ENCODE measurements at regions not wholly inside any gene's neighbourhood (a gene's known extent, or its start where the extent isn't known, plus 50 kb on each side); places are given as distances from the start of the nearest gene placed in this dataset.
"Not testable (repeated sequence)": the region's sequence is repeated elsewhere in the genome, so short reads cannot be mapped to it uniquely, and the experiment has no call there.

DNA sequence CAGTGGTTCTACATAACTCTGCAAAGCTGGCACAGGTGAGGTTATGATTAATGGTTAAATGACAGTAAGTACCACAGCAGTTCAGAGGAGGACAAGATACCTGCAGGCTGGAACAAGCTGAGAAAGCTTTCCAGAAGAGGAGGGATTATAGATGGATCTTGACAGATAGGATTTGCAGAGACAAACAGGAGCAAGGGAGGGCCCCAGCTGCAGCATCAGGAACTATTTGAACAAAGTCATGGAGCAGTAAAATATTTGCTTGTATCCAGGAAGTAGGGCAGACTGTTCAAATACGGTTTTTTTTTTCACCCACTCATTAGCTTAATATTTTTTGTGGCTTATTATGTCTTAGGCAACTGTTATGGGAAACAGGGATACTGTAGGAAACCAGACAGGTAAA lies 144.4 kb upstream of the MAN1A1 start:
- H3K4me1 Mint-ChIP-seq (ENCODE audit: low read depth, unreplicated experiment), result peaks cover 14% of the 10 kb centered on the region
- no peaks in the 10 kb centered on the region for H3K27me3 Mint-ChIP-seq (ENCODE audit: unreplicated experiment)
- TF ChIP-seq CTCF (IDR thresholded peaks at IDR 0.05; ENCODE audit: unreplicated experiment), result no peak
- DNase-seq, result no peak
- intact Hi-C loops (cut with micrococcal nuclease; ENCODE audit: unreplicated experiment), result no loop called here
- no peaks in the 10 kb centered on the region for H3K36me3 Mint-ChIP-seq (ENCODE audit: insufficient read depth, unreplicated experiment)
- H3K9me3 Mint-ChIP-seq (ENCODE audit: low read depth, unreplicated experiment), result peaks cover 6% of the 10 kb centered on the region
- no TSS peak for BruUV-seq (replicated peaks)
- no peak overlapping the region for H3K4me3 Mint-ChIP-seq (ENCODE audit: low read depth, unreplicated experiment)
- no peak overlapping the region for H3K27ac Mint-ChIP-seq (ENCODE audit: unreplicated experiment)
- CTCF ChIA-PET, result no interaction called here

DNA sequence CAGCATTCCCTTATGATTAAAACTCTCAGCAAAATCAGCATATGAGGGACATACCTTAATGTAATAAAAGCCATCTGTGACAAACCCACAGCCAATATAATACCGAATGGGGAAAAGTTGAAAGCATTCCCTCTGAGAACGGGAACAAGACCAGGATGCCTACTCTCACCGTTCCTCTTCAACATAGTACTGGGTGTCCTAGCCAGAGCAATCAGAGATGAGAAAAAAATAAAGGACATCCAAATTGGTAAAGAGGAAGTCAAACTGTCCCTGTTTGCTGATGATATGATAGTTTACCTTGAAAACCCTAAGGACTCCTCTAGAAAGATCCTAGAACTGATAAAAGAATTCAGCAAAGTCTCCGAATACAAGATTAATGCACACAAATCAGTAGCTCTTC lies 141.6 kb upstream of the MAN1A1 start:
- H3K27me3 Mint-ChIP-seq (ENCODE audit: unreplicated experiment); H3K36me3 Mint-ChIP-seq (ENCODE audit: insufficient read depth, unreplicated experiment); H3K9me3 Mint-ChIP-seq (ENCODE audit: low read depth, unreplicated experiment); DNase-seq; H3K27ac Mint-ChIP-seq (ENCODE audit: unreplicated experiment); CTCF ChIA-PET; BruUV-seq (replicated peaks); H3K4me3 Mint-ChIP-seq (ENCODE audit: low read depth, unreplicated experiment); intact Hi-C loops (cut with micrococcal nuclease; ENCODE audit: unreplicated experiment): not testable (repeated sequence)
- peaks cover 14% of the 10 kb centered on the region for H3K4me1 Mint-ChIP-seq (ENCODE audit: low read depth, unreplicated experiment)

- CTCF ChIA-PET, result not testable (repeated sequence)
Measured at GRCh38 chr6:119490050-119490449, 140.5 kb upstream of the MAN1A1 start.

GRCh38 chr6:119484598-119484997 lies 135.0 kb upstream of the MAN1A1 start:
- H3K4me3 Mint-ChIP-seq (ENCODE audit: low read depth, unreplicated experiment), result no peak overlapping the region
- no peak overlapping the region for H3K27ac Mint-ChIP-seq (ENCODE audit: unreplicated experiment)
- intact Hi-C loops (cut with micrococcal nuclease; ENCODE audit: unreplicated experiment), result no loop called here
- no peaks in the 10 kb centered on the region for H3K27me3 Mint-ChIP-seq (ENCODE audit: unreplicated experiment)
- H3K4me1 Mint-ChIP-seq (ENCODE audit: low read depth, unreplicated experiment), result peaks cover 13% of the 10 kb centered on the region
- DNase-seq, result peak; percentile 44
- no TSS peak for BruUV-seq (replicated peaks)
- CTCF ChIA-PET, result no interaction called here
- H3K36me3 Mint-ChIP-seq (ENCODE audit: insufficient read depth, unreplicated experiment), result no peaks in the 10 kb centered on the region
- TF ChIP-seq CTCF (IDR thresholded peaks at IDR 0.05; ENCODE audit: unreplicated experiment), result no peak
- no peaks in the 10 kb centered on the region for H3K9me3 Mint-ChIP-seq (ENCODE audit: low read depth, unreplicated experiment)

More at GRCh38 chr6:119490050-119490449, 140.5 kb upstream of the MAN1A1 start:
- BruUV-seq (replicated peaks); H3K27me3 Mint-ChIP-seq (ENCODE audit: unreplicated experiment); H3K9me3 Mint-ChIP-seq (ENCODE audit: low read depth, unreplicated experiment); intact Hi-C loops (cut with micrococcal nuclease; ENCODE audit: unreplicated experiment); H3K4me3 Mint-ChIP-seq (ENCODE audit: low read depth, unreplicated experiment); H3K27ac Mint-ChIP-seq (ENCODE audit: unreplicated experiment); DNase-seq; H3K36me3 Mint-ChIP-seq (ENCODE audit: insufficient read depth, unreplicated experiment): not testable (repeated sequence)
- H3K4me1 Mint-ChIP-seq (ENCODE audit: low read depth, unreplicated experiment), result peaks cover 14% of the 10 kb centered on the region

DNA sequence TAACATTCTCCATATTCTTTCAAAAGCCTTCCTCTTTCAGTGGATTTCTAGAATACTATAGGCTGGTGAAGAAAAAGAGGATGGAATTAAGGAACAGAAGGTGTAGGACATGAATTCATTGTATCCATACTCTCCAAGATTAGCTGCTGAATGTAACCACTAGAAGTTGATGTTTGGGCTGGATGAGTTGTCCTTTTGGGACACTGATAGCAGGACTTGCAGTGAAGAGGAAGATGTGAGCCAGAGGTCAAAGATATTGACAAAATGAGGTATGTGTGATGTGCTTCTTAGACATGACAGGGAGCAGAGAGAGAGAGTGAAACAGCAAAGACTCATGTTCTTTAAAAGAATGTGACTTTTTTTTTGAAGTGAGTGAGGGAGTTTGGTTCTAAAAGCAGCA lies 134.3 kb upstream of the MAN1A1 start:
- H3K36me3 Mint-ChIP-seq (ENCODE audit: insufficient read depth, unreplicated experiment), result no peaks in the 10 kb centered on the region
- H3K4me1 Mint-ChIP-seq (ENCODE audit: low read depth, unreplicated experiment), result peaks cover 13% of the 10 kb centered on the region
- intact Hi-C loops (cut with micrococcal nuclease; ENCODE audit: unreplicated experiment), result no loop called here
- H3K9me3 Mint-ChIP-seq (ENCODE audit: low read depth, unreplicated experiment), result no peaks in the 10 kb centered on the region
- TF ChIP-seq CTCF (IDR thresholded peaks at IDR 0.05; ENCODE audit: unreplicated experiment), result no peak
- BruUV-seq (replicated peaks), result no TSS peak
- no peak overlapping the region for H3K4me3 Mint-ChIP-seq (ENCODE audit: low read depth, unreplicated experiment)
- CTCF ChIA-PET, result no interaction called here
- no peaks in the 10 kb centered on the region for H3K27me3 Mint-ChIP-seq (ENCODE audit: unreplicated experiment)
- DNase-seq, result no peak
- H3K27ac Mint-ChIP-seq (ENCODE audit: unreplicated experiment), result no peak overlapping the region

Measured in Calu3 (cell line).